IPS DF 4.7 (cell line): ENCODE measurements at regions not wholly inside any gene's neighbourhood (a gene's known extent, or its start where the extent isn't known, plus 50 kb on each side); places are given as distances from the start of the nearest gene placed in this dataset.
A peak's percentile ranks its signal among the peaks of the same experiment; 100 is the strongest.

Experiments
- DNase-seq: peaks from one replicate; pipeline ENCODE4 v3.0.0-alpha.2; 2013; ENCODE audit warnings: low spot score; ENCODE audit errors: extremely low read depth

GRCh38 chr7:25854608-25855497 lies 297.1 kb upstream of the NFE2L3 start:
- DNase-seq: peak; percentile 99

- DNase-seq: no peak
Measured at GRCh38 chr7:25855854-25856782, 295.9 kb upstream of the NFE2L3 start.

GRCh38 chr7:25857376-25858067 lies 294.5 kb upstream of the NFE2L3 start:
- no peak for DNase-seq

GRCh38 chr7:25858200-25858524 lies 293.8 kb upstream of the NFE2L3 start:
- DNase-seq: no peak

GRCh38 chr7:25858525-25859411 lies 293.2 kb upstream of the NFE2L3 start:
- DNase-seq: no peak

GRCh38 chr7:25859412-25860274 lies 292.4 kb upstream of the NFE2L3 start:
- no peak for DNase-seq

- no peak for DNase-seq
Measured at GRCh38 chr7:25860275-25861163, 291.5 kb upstream of the NFE2L3 start.

- no peak for DNase-seq
Measured at GRCh38 chr7:25861164-25861496, 290.9 kb upstream of the NFE2L3 start.

- DNase-seq: no peak
Measured at GRCh38 chr7:25861601-25862260, 290.3 kb upstream of the NFE2L3 start.

GRCh38 chr7:25862261-25863004 lies 289.6 kb upstream of the NFE2L3 start:
- DNase-seq: peak; percentile 99

GRCh38 chr7:25863005-25863728 lies 288.8 kb upstream of the NFE2L3 start:
- DNase-seq: no peak

- DNase-seq: no peak
Measured at GRCh38 chr7:25863729-25864110, 288.3 kb upstream of the NFE2L3 start.

GRCh38 chr7:25864511-25864910 lies 287.5 kb upstream of the NFE2L3 start:
- DNase-seq: no peak

GRCh38 chr7:25864943-25865751 lies 286.9 kb upstream of the NFE2L3 start:
- DNase-seq: no peak

- no peak for DNase-seq
Measured at GRCh38 chr7:25868509-25868908, 283.5 kb upstream of the NFE2L3 start.

- no peak for DNase-seq
Measured at GRCh38 chr7:25870574-25870973, 281.4 kb upstream of the NFE2L3 start.
